NCI-H1694 (cell line): ENCODE measurements at regions not wholly inside any gene's neighbourhood (a gene's known extent, or its start where the extent isn't known, plus 50 kb on each side); places are given as distances from the start of the nearest gene placed in this dataset.
"Not testable (repeated sequence)": the region's sequence is repeated elsewhere in the genome, so short reads cannot be mapped to it uniquely, and the experiment has no call there.

ENCODE experiments used
- DNase-seq: peaks from one replicate; lab custom pipeline; 2025; lab: John Stamatoyannopoulos, UW

DNA sequence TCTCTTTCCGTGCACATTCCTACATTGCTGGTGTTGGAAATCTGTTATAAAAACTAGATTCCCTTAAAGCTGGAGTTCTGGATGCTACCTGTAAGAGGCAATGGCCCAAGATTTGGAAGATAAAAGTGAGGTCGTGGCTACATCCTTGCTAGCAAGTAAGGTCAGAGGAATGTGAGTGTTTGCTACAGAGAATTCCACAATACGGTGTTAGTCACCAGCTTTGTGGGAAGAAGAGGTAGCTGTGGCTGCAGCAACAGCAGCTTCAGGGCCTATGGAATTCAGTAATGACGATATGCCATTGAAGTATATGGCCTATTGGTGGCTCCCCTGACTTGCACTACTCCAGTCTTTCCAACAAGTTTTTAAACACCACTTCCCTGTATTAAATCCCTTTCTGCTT, 227.7 kb upstream of the TMEM260 start:
- no peak for DNase-seq

- no peak for DNase-seq
These were observed 226.6 kb upstream of the TMEM260 start for GRCh38 chr14:56352999-56353398.

GRCh38 chr14:56357428-56357827, 222.2 kb upstream of the TMEM260 start:
- DNase-seq: no peak

DNA sequence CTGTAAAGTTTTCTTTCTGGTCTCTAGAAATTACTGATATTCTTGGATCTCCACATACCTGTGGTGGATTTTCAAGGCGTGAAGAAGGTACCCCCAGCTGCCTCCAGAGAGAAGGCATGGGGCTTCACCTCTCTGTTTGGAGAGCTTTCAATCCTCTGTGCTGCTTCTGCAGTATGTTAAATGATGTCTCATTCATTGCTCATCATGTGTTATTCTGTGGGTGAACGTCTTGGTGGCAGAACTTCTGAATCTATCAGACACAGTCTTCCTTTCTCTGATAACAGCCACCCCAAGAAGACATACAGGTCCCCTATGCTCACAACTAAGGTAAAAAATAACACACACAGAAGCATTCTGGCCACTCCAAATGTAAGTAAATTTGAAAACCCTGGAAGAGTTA, 221.3 kb upstream of the TMEM260 start:
- no peak for DNase-seq

- no peak for DNase-seq
These were observed 220.6 kb upstream of the TMEM260 start for GRCh38 chr14:56358851-56359614.

GRCh38 chr14:56365663-56366062, 213.9 kb upstream of the TMEM260 start:
- DNase-seq: not testable (repeated sequence)

- DNase-seq: no peak
These were observed 212.2 kb upstream of the TMEM260 start for GRCh38 chr14:56367416-56367815.

DNA sequence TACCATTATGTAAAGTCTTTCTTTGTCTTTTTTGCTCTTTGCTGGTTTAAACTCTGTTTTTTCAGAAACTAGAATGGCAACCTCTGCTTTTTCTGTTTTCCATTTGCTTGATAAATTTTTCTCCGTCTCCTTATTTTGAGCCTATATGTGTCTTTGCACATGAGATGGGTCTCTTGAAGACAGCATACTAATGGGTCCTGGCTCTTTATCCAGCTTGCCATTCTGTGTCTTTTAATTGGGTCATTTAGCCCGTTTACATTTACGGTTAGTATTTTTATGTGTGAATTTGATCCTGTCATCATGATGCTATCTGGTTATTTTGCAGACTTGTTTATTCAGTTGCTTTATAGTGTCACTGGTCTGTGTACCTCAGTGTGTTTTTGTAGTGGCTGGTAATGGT, 207.9 kb upstream of the TMEM260 start:
- no peak for DNase-seq

GRCh38 chr14:56374421-56374820, 205.2 kb upstream of the TMEM260 start:
- DNase-seq: no peak

DNA sequence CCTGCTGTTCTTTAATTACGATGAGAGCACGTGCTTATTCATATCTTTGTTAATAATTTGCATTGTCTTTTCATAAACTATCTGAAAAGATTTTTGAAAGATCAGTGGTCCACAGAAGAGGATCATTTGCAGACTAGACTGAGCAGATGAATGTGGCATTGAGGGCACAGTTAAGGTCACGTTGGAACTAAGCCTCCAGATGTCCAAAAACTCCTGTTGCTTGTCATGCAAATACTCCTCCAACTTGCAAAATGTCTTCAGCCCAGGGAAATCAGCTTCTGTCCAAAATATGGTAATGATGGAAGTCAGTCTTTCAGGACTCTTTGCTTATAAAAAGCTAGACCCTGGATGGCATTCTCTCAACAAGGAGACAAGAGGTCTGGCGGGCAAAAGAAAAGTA, 201.6 kb upstream of the TMEM260 start:
- no peak for DNase-seq

DNA sequence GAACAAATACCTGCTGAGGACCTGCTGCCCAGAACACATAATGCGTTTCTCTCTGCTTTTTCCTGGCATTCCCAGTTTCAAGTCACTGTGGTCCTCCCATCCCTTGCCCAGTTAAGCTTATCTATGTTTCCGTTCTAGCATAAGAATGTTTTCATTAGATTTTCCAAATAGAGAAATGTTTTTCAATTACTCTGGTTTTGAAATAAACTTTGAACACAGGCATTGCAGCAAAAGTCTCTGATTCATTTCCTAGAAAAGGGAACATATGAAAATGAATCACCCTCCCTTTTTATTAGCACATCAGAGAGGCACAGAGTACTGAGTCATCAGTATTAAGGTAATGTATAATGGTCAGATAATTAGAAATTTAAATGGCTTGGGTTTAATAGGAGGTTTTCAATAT, 201.1 kb upstream of the TMEM260 start:
- no peak for DNase-seq

DNA sequence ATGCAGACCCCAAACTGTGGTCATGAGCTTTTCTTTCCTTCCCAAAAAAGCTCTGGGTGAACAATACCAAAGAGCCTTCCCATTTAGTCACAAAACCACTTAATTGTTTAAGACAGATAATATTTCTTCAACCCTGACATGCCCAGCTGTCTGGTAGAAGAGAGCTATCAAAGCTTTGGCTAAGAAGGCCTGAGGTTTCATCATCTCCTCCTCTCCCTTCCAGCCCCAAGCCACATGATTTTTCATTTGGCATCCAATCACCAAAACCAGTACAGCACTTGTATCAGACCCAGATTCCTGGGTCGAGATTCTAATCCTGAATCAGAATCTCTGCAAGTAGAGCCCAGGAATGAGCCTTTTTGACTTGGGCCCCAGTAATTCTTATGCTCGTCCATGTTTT, 199.6 kb upstream of the TMEM260 start:
- no peak for DNase-seq

GRCh38 chr14:56386024-56386423, 193.6 kb upstream of the TMEM260 start:
- DNase-seq: no peak

GRCh38 chr14:56390859-56391258, 188.7 kb upstream of the TMEM260 start:
- DNase-seq: no peak

DNA sequence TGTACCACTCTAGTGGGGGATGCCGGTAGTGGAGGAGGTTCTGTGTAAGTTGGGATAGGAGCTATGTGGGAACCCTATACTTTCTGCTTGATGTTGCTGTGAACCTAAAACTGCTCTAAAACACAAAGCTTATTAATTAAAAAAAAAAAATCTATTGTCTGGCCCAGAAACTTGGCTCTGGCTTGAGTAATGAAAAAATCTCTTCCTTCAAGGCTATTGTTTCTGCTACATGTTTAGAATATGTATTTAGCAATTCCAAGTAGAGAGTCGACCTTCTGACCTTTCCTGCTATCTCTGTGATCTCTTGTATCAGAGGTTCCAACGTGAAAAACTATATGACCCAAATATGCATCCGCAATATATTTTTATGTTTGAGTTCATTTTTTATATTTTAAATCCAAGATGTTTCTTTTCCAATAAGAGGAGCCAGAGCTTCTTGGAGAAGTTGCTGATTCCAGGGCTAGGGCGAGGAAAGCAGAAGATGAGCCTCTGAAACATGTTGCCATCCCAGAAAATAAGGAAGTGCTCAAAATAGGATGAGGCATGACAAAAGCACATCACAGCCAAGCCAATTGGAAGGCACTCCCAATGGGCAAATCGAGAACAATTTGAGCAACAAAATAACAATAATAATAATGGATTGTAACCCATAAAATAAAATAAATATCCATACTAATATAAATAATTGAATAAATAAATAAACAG, 184.6 kb upstream of the TMEM260 start:
- DNase-seq: no peak

- no peak for DNase-seq
These were observed 179.3 kb upstream of the TMEM260 start for GRCh38 chr14:56400109-56400825.

DNA sequence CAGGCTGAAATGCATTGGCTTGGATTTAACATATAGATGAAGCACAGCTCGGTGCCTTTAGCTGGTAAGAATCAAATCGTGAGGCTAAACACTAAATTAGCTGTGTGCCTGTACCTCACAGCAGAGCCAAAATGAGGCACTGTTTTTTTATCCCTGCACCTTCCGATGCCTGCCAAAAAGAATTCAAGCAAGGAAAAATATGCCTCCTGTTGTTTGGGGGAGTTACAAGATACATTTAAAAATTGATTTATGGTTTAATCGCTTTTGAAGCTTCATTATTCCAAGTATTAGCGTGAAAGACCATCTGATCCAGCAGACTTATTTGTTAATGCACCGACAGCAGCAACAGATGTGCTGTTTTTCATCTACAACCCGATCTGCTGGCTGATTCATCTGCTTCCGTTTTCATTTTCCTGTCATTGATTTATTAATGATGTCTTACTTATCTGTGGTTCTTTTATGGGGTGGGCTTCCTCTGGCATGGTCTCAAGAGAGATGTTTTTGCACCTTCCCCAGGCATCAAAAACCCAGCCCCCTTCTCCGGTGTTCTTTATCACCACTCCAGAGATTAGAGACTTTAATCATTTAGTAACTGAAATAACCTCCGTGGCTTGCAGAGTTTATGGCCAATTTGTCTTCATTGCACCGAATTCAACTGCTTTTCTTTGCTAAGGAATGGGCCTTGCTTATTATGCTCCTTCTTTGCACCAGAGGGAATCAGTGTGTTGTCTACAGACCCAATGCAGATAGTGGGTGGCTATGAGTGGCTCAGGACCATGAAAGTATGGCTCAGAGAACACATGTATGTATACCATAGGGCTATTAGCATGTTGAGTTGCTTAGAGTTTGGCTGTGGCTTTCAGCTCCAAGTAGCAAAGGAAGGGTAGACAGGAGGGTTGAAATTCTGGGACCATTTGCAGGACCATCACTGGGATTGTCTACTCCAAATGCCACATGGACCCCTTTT, 166.8 kb upstream of the TMEM260 start:
- DNase-seq: peak; percentile 92

DNA sequence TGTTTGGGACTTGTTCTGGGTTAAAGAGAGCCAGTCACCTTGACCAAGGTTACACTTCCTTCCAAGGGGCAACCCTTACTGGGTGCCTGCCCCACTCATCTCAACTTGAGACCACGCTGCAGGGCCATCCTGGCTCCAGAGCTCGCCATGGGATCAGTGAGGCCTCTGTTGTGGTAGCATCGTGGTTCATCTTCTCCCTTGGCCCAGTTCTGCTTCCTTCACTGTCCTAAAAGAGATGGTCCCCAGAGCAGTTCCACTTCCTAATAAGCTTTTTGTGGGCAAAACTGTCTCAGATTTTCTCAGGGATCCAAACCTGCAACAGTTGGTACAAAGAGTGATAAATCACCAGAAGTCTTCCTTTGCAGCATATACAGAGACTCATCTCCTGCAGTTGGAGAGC, 165.9 kb upstream of the TMEM260 start:
- no peak for DNase-seq

DNA sequence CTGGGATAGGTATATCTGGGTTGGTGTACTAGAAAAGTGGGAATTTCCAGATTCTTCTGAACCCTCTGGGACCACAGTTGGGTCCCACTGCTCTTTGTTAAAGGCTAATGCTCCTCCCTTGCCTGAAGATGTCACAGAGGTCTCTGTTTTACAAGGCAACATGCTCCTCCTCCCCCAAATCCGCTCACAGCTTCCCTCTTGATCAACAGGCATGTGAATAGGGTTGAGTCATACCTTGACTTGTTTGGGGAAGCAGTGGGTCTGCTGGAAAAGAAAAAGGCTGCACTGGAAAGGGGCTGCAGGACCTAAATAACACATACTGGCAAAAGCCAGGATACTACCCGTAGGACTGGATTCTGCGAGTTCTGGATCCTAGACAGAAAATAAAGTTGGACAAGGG, 165.4 kb upstream of the TMEM260 start:
- DNase-seq: no peak

DNA sequence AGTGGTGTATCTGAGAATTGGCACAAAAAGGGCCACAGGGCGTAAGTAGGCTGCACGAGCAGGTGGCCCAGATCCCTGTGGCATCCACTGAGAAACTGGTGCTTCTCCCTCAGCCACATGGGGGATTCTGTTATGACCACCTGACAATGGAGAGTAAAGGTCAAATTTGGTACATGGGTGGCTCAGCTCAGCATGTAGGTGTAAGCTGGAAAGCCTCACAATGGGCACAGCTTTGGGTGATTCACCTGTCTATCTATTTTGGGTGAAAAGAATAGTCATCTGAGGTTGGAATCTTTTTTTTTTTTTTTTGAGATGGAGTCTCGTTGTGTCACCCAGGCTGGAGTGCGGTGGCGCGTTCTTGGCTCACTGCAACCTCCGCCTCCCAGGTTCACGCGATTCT, 163.4 kb upstream of the TMEM260 start:
- DNase-seq: no peak

GRCh38 chr14:56417173-56417572, 162.4 kb upstream of the TMEM260 start:
- DNase-seq: no peak

DNA sequence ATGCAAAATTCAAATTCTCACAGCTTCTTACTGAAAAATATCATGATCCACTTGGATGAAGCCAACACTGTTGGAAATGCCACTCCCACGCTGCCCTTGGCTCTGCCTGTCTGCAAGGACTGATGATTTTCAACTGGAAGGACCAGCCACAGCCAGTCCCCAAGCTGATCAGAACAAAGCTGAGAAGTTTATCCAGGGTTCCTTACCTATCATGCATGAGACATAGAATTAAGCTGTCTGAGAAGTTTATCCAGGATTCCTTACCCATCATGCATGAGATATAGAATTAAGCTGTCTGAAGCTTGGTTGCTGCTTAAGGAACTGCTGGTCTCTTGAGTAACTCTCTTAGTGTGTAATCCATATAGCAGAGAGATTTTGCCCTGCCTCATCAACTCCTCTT, 159.8 kb upstream of the TMEM260 start:
- DNase-seq: no peak
